ENCODE measurements at regions not wholly inside any gene's neighbourhood (a gene's known extent, or its start where the extent isn't known, plus 50 kb on each side); places are given as distances from the start of the nearest gene placed in this dataset.

- DNase-seq (ENCODE audit: low spot score) (no peak), FAIRE-seq (no peak)
These were observed 601.9 kb upstream of the REG3G start for GRCh38 chr2:78423631-78424030.

- FAIRE-seq (no peak), DNase-seq (ENCODE audit: low spot score) (no peak)
These were observed 598.3 kb upstream of the REG3G start for GRCh38 chr2:78427170-78427569.

GRCh38 chr2:78431241-78431640, 594.3 kb upstream of the REG3G start:
- no peak for FAIRE-seq
- no peak for DNase-seq (ENCODE audit: low spot score)

- FAIRE-seq (no peak), DNase-seq (ENCODE audit: low spot score) (no peak)
These were observed 586.4 kb upstream of the REG3G start for GRCh38 chr2:78439122-78439521.

GRCh38 chr2:78455586-78455985, 569.9 kb upstream of the REG3G start:
- FAIRE-seq = no peak
- DNase-seq (ENCODE audit: low spot score) = no peak

GRCh38 chr2:78457269-78457668, 568.2 kb upstream of the REG3G start:
- no peak for FAIRE-seq
- DNase-seq (ENCODE audit: low spot score) = no peak

GRCh38 chr2:78465707-78466106, 559.8 kb upstream of the REG3G start:
- FAIRE-seq = no peak
- DNase-seq (ENCODE audit: low spot score) = no peak

- FAIRE-seq = no peak
These were observed 548.8 kb upstream of the REG3G start for GRCh38 chr2:78476619-78477229.

GRCh38 chr2:78486565-78486964, 538.9 kb upstream of the REG3G start:
- no peak for FAIRE-seq
- no peak for DNase-seq (ENCODE audit: low spot score)

More at GRCh38 chr2:78476619-78477229, 548.8 kb upstream of the REG3G start:
- DNase-seq (ENCODE audit: low spot score) = no peak

- DNase-seq (ENCODE audit: low spot score) (no peak), FAIRE-seq (no peak)
These were observed 527.4 kb upstream of the REG3G start for GRCh38 chr2:78498125-78498524.

- DNase-seq (ENCODE audit: low spot score) = no peak
These were observed 519.2 kb upstream of the REG3G start for GRCh38 chr2:78506301-78506700.

GRCh38 chr2:78521938-78522337, 503.6 kb upstream of the REG3G start:
- no peak for DNase-seq (ENCODE audit: low spot score)
- no peak for FAIRE-seq

More at GRCh38 chr2:78506301-78506700, 519.2 kb upstream of the REG3G start:
- FAIRE-seq = no peak

- DNase-seq (ENCODE audit: low spot score) = no peak
- no peak for FAIRE-seq
These were observed 492.6 kb upstream of the REG3G start for GRCh38 chr2:78532762-78533379.

GRCh38 chr2:78535395-78535794, 490.1 kb upstream of the REG3G start:
- FAIRE-seq (no peak), DNase-seq (ENCODE audit: low spot score) (no peak)

GRCh38 chr2:78538322-78538721, 487.2 kb upstream of the REG3G start:
- FAIRE-seq (no peak), DNase-seq (ENCODE audit: low spot score) (no peak)

- DNase-seq (ENCODE audit: low spot score) (no peak), FAIRE-seq (no peak)
These were observed 485.2 kb upstream of the REG3G start for GRCh38 chr2:78540255-78540654.

- FAIRE-seq (no peak), DNase-seq (ENCODE audit: low spot score) (no peak)
These were observed 484.4 kb upstream of the REG3G start for GRCh38 chr2:78541088-78541450.

- no peak for DNase-seq (ENCODE audit: low spot score)
- no peak for FAIRE-seq
These were observed 483.8 kb upstream of the REG3G start for GRCh38 chr2:78541451-78542267.

GRCh38 chr2:78546843-78547242, 478.7 kb upstream of the REG3G start:
- DNase-seq (ENCODE audit: low spot score) = no peak
- no peak for FAIRE-seq

GRCh38 chr2:78549766-78550165, 475.7 kb upstream of the REG3G start:
- FAIRE-seq (no peak), DNase-seq (ENCODE audit: low spot score) (no peak)

GRCh38 chr2:78553866-78554647, 471.4 kb upstream of the REG3G start:
- no peak for FAIRE-seq
- DNase-seq (ENCODE audit: low spot score) = no peak

- DNase-seq (ENCODE audit: low spot score) (no peak), FAIRE-seq (no peak)
These were observed 463.6 kb upstream of the REG3G start for GRCh38 chr2:78561876-78562275.

Data from RCC 7860 (cell line).